ENCODE measurements at regions not wholly inside any gene's neighbourhood (a gene's known extent, or its start where the extent isn't known, plus 50 kb on each side); places are given as distances from the start of the nearest gene placed in this dataset.

- no peak for TF ChIP-seq EZH2phosphoT487 (IDR thresholded peaks at IDR 0.05; ENCODE audit: borderline replicate concordance, low read length)
- TF ChIP-seq CTCF (IDR thresholded peaks at IDR 0.05; ENCODE audit: low read depth, low read length, poor library complexity, severe bottlenecking): no peak
Observed at GRCh38 chr22:49440931-49441330, 386.7 kb downstream of the BRD1 start.
